ENCODE measurements at regions not wholly inside any gene's neighbourhood (a gene's known extent, or its start where the extent isn't known, plus 50 kb on each side); places are given as distances from the start of the nearest gene placed in this dataset.
"Not testable (repeated sequence)": the region's sequence is repeated elsewhere in the genome, so short reads cannot be mapped to it uniquely, and the experiment has no call there.

GRCh38 chr17:71201639-71202038, 919.2 kb upstream of the SOX9 start:
- DNase-seq (ENCODE audit: low read depth) = no peak

- DNase-seq (ENCODE audit: low read depth) = no peak
Measured at GRCh38 chr17:71202449-71202848, 918.4 kb upstream of the SOX9 start.

GRCh38 chr17:71203953-71204352, 916.9 kb upstream of the SOX9 start:
- DNase-seq (ENCODE audit: low read depth) = peak; percentile 66

GRCh38 chr17:71205951-71206350, 914.9 kb upstream of the SOX9 start:
- not testable (repeated sequence) for DNase-seq (ENCODE audit: low read depth)

- DNase-seq (ENCODE audit: low read depth) = peak; percentile 37
Measured at GRCh38 chr17:71208111-71208704, 912.6 kb upstream of the SOX9 start.

- no peak for DNase-seq (ENCODE audit: low read depth)
Measured at GRCh38 chr17:71213936-71214335, 906.9 kb upstream of the SOX9 start.

GRCh38 chr17:71217769-71218168, 903.1 kb upstream of the SOX9 start:
- DNase-seq (ENCODE audit: low read depth) = peak; percentile 43

- DNase-seq (ENCODE audit: low read depth) = peak; percentile 39
Measured at GRCh38 chr17:71224824-71225575, 895.8 kb upstream of the SOX9 start.

GRCh38 chr17:71227841-71228240, 893.0 kb upstream of the SOX9 start:
- no peak for DNase-seq (ENCODE audit: low read depth)

- DNase-seq (ENCODE audit: low read depth) = no peak
Measured at GRCh38 chr17:71229070-71229469, 891.8 kb upstream of the SOX9 start.

GRCh38 chr17:71232801-71233559, 887.8 kb upstream of the SOX9 start:
- DNase-seq (ENCODE audit: low read depth) = peak; percentile 42

GRCh38 chr17:71234349-71234748, 886.5 kb upstream of the SOX9 start:
- DNase-seq (ENCODE audit: low read depth) = peak; percentile 68

- peak; percentile 87 for DNase-seq (ENCODE audit: low read depth)
Measured at GRCh38 chr17:71237903-71238538, 882.8 kb upstream of the SOX9 start.

GRCh38 chr17:71247441-71248015, 873.3 kb upstream of the SOX9 start:
- peak; percentile 26 for DNase-seq (ENCODE audit: low read depth)

- DNase-seq (ENCODE audit: low read depth) = peak; percentile 87
Measured at GRCh38 chr17:71251276-71251675, 869.5 kb upstream of the SOX9 start.

GRCh38 chr17:71251951-71252350, 868.9 kb upstream of the SOX9 start:
- DNase-seq (ENCODE audit: low read depth) = peak; percentile 69

- no peak for DNase-seq (ENCODE audit: low read depth)
Measured at GRCh38 chr17:71252436-71252835, 868.4 kb upstream of the SOX9 start.

GRCh38 chr17:71257096-71257495, 863.7 kb upstream of the SOX9 start:
- no peak for DNase-seq (ENCODE audit: low read depth)

GRCh38 chr17:71260366-71260940, 860.4 kb upstream of the SOX9 start:
- DNase-seq (ENCODE audit: low read depth) = peak; percentile 79

- no peak for DNase-seq (ENCODE audit: low read depth)
Measured at GRCh38 chr17:71262586-71262985, 858.2 kb upstream of the SOX9 start.

- DNase-seq (ENCODE audit: low read depth) = no peak
Measured at GRCh38 chr17:71267668-71268067, 853.2 kb upstream of the SOX9 start.

GRCh38 chr17:71269201-71269600, 851.6 kb upstream of the SOX9 start:
- no peak for DNase-seq (ENCODE audit: low read depth)

Data from RPMI7951 (cell line).